MM.1S (cell line): ENCODE measurements at regions not wholly inside any gene's neighbourhood (a gene's known extent, or its start where the extent isn't known, plus 50 kb on each side); places are given as distances from the start of the nearest gene placed in this dataset.

Experiments
- DNase-seq: peaks from one replicate; pipeline ENCODE4 v3.0.0-alpha.2; 2015
- H2AFZ ChIP-seq: fragments of 300-600 bp; sonication (generic); 2 replicates; pipeline ENCODE4 v1.6.0; 2016; ENCODE audit warnings: antibody characterized with exemption, low read length
- H3F3A ChIP-seq: fragments of 300-600 bp; sonication (generic); 2 replicates; pipeline ENCODE4 v1.6.1; 2016; ENCODE audit warnings: mild to moderate bottlenecking, antibody characterized with exemption, low read length, moderate library complexity, mixed read lengths; ENCODE audit not compliant: insufficient read depth
- H3K27ac ChIP-seq: fragments of 300-600 bp; sonication (generic); 2 replicates; pipeline ENCODE4 v1.5.1; 2016; ENCODE audit warnings: mild to moderate bottlenecking, low read length
- H3K27me3 ChIP-seq: fragments of 300-600 bp; sonication (generic); replicated peaks from 2 replicates; pipeline ENCODE4 v1.6.0; 2016; ENCODE audit warnings: low read length; ENCODE audit not compliant: insufficient read depth
- H3K36me3 ChIP-seq: fragments of 300-600 bp; sonication (generic); replicated peaks from 2 replicates; pipeline ENCODE4 v1.6.1; 2016; ENCODE audit warnings: mild to moderate bottlenecking, low read length, mixed read lengths; ENCODE audit not compliant: insufficient read depth
- H3K4me1 ChIP-seq: fragments of 300-600 bp; sonication (generic); 2 replicates; pipeline ENCODE4 v1.6.1; 2016; ENCODE audit warnings: low read length, mixed read lengths
- H3K4me2 ChIP-seq: fragments of 300-600 bp; sonication (generic); 2 replicates; pipeline ENCODE4 v1.6.0; 2016; ENCODE audit warnings: low read depth, low read length
- H3K4me3 ChIP-seq: fragments of 300-600 bp; sonication (generic); 2 replicates; pipeline ENCODE4 v1.5.1; 2016; ENCODE audit warnings: low read length, mixed read lengths
- H3K79me2 ChIP-seq: fragments of 300-600 bp; sonication (generic); 2 replicates; pipeline ENCODE4 v1.6.1; 2016; ENCODE audit warnings: mixed run types, low read length, mixed read lengths
- H3K9ac ChIP-seq: fragments of 300-600 bp; sonication (generic); 2 replicates; pipeline ENCODE4 v1.6.1; 2016; ENCODE audit warnings: low read length, mixed read lengths
- H3K9me2 ChIP-seq: fragments of 300-600 bp; sonication (generic); replicated peaks from 2 replicates; pipeline ENCODE4 v1.6.1; 2016; ENCODE audit warnings: mild to moderate bottlenecking, low read length, mixed read lengths; ENCODE audit not compliant: insufficient read depth
- H3K9me3 ChIP-seq: fragments of 300-600 bp; sonication (generic); replicated peaks from 2 replicates; pipeline ENCODE4 v1.6.1; 2016; ENCODE audit warnings: mild to moderate bottlenecking, low read length, mixed read lengths; ENCODE audit not compliant: insufficient read depth
- H4K20me1 ChIP-seq: fragments of 300-600 bp; sonication (generic); 2 replicates; pipeline ENCODE4 v1.6.1; 2016; ENCODE audit warnings: mild to moderate bottlenecking, low read length, moderate library complexity, mixed read lengths; ENCODE audit not compliant: insufficient read depth
- EZH2 ChIP-seq: fragments of 300-600 bp; sonication (generic); optimal IDR thresholded peaks from 2 replicates; pipeline ENCODE3; 2017; ENCODE audit warnings: low read depth, mild to moderate bottlenecking, antibody characterized with exemption, low read length, mixed read lengths
- EZH2phosphoT487 ChIP-seq: fragments of 300-600 bp; sonication (generic); IDR thresholded peaks from 2 replicates; pipeline ENCODE4 v1.6.1; 2018; ENCODE audit warnings: antibody characterized with exemption, low read length
- TF ChIP-seq, protein P1 (sequence below): fragments of 300-600 bp; sonication (generic); IDR thresholded peaks from 2 replicates; pipeline ENCODE4 v1.5.1; 2016; ENCODE audit warnings: antibody characterized with exemption, low read length, mixed read lengths

DNA sequence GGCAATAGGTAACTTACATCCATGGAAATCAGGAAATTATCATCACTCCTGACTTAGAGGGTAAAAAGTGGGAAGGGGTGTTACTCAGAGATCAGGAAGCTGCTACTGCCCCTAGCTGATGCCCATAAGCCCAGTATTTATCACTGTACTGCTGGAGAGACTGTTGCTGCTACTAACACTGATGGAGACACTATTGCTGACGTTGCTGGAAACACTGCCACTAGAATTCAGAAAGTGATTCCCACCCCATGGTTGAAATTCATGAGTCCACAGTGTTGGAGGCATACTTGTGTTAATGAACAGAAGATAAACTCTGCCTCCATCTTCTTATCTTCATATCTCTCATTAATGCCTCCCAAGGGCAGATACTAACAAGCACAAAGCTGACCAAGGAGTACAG is 97.6 kb downstream of the MTX3 start:
- Histone ChIP-seq H3K36me3 (no peaks in the 10 kb centered on the region), H2AFZ (no peak overlapping the region), H3K4me2 (no peak overlapping the region), H3K9me2 (no peaks in the 10 kb centered on the region), H3K79me2 (no peaks in the 10 kb centered on the region), H3K27me3 (no peaks in the 10 kb centered on the region), H3K27ac (no peak overlapping the region), H3K9me3 (no peaks in the 10 kb centered on the region), H3K9ac (no peak overlapping the region), H3K4me3 (no peak overlapping the region), H3K4me1 (peaks cover 22% of the 10 kb centered on the region), H4K20me1 (no peaks in the 10 kb centered on the region), H3F3A (peaks cover 8% of the 10 kb centered on the region; the same call in 1 of the 2 replicates)
- TF ChIP-seq, protein P1, sequence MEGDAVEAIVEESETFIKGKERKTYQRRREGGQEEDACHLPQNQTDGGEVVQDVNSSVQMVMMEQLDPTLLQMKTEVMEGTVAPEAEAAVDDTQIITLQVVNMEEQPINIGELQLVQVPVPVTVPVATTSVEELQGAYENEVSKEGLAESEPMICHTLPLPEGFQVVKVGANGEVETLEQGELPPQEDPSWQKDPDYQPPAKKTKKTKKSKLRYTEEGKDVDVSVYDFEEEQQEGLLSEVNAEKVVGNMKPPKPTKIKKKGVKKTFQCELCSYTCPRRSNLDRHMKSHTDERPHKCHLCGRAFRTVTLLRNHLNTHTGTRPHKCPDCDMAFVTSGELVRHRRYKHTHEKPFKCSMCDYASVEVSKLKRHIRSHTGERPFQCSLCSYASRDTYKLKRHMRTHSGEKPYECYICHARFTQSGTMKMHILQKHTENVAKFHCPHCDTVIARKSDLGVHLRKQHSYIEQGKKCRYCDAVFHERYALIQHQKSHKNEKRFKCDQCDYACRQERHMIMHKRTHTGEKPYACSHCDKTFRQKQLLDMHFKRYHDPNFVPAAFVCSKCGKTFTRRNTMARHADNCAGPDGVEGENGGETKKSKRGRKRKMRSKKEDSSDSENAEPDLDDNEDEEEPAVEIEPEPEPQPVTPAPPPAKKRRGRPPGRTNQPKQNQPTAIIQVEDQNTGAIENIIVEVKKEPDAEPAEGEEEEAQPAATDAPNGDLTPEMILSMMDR = no peak
- TF ChIP-seq EZH2phosphoT487 (no peak), EZH2 (no peak)
- no peak for DNase-seq

- TF ChIP-seq EZH2 (no peak), EZH2phosphoT487 (no peak)
- TF ChIP-seq, protein P1 = no peak
- no peak for DNase-seq
- Histone ChIP-seq H2AFZ (0 out of 2 replicates have a peak overlapping the region, but pooled peaks have one; percentile 56), H3K79me2 (no peaks in the 10 kb centered on the region), H3K4me1 (peaks cover 47% of the 10 kb centered on the region), H3K9ac (no peak overlapping the region), H3K27me3 (no peaks in the 10 kb centered on the region), H3F3A (peaks cover 28% of the 10 kb centered on the region), H3K4me3 (no peak overlapping the region), H3K4me2 (no peak overlapping the region), H3K36me3 (no peaks in the 10 kb centered on the region), H3K27ac (peak overlapping the region; percentile 67; the same call in 1 of the 2 replicates), H4K20me1 (no peaks in the 10 kb centered on the region), H3K9me3 (no peaks in the 10 kb centered on the region), H3K9me2 (no peaks in the 10 kb centered on the region)
Measured at GRCh38 chr5:79890930-79891249, 100.2 kb downstream of the MTX3 start.

- TF ChIP-seq EZH2 (no peak), EZH2phosphoT487 (no peak)
- TF ChIP-seq, protein P1 = no peak
- Histone ChIP-seq H3K27ac (peak overlapping the region; percentile 67; the same call in 1 of the 2 replicates), H3K79me2 (no peaks in the 10 kb centered on the region), H4K20me1 (no peaks in the 10 kb centered on the region), H3K36me3 (no peaks in the 10 kb centered on the region), H2AFZ (peak overlapping the region; percentile 56), H3K4me1 (peaks cover 52% of the 10 kb centered on the region), H3K9me3 (no peaks in the 10 kb centered on the region), H3K4me2 (0 out of 2 replicates have a peak overlapping the region, but pooled peaks have one; percentile 4), H3K9me2 (no peaks in the 10 kb centered on the region), H3K27me3 (no peaks in the 10 kb centered on the region), H3F3A (peaks cover 34% of the 10 kb centered on the region), H3K9ac (no peak overlapping the region), H3K4me3 (no peak overlapping the region)
- DNase-seq = peak; percentile 49
Measured at GRCh38 chr5:79890119-79890929, 100.7 kb downstream of the MTX3 start.
